SK-N-SH (cell line): ENCODE measurements at regions not wholly inside any gene's neighbourhood (a gene's known extent, or its start where the extent isn't known, plus 50 kb on each side); places are given as distances from the start of the nearest gene placed in this dataset.
"Not testable (repeated sequence)": the region's sequence is repeated elsewhere in the genome, so short reads cannot be mapped to it uniquely, and the experiment has no call there.

ENCODE experiments used
- CTCF ChIA-PET: fragments of 300-600, 350-600 bp; formaldehyde crosslinking; extraction: SDS; loops from one replicate; lab custom pipeline; 2021; lab: Yijun Ruan, JAX
- POLR2A ChIA-PET: fragments of 350-600 bp; sonication (Branson Sonifier 250); formaldehyde crosslinking; extraction: SDS; loops from one replicate; lab custom pipeline; 2020; ENCODE audit warnings: antibody characterized with exemption, inconsistent platforms; lab: Yijun Ruan, JAX
- DNase-seq: peaks from one replicate; pipeline ENCODE4 v3.0.0; 2012
- H2AFZ ChIP-seq: fragments of 200-600 bp; sonication (generic); 2 replicates; pipeline ENCODE4 v1.8.1; 2016; ENCODE audit warnings: antibody characterized with exemption, mild to moderate bottlenecking, low read depth
- H3F3A ChIP-seq: fragments of 200-600 bp; sonication (generic); replicated peaks from 2 replicates; pipeline ENCODE3; 2016; ENCODE audit warnings: antibody characterized with exemption, mild to moderate bottlenecking; ENCODE audit not compliant: insufficient read depth
- H3K27ac ChIP-seq, 2 experiments: fragments of 200-500 bp in 1 of 2; fragments of 200-600 bp in 1 of 2; sonication (Bioruptor generic) in 1 of 2; sonication (generic), shearing (Covaris generic) in 1 of 2; 2 replicates each; pipeline versions ENCODE4 v1.5.1 to v1.6.1; 2014 to 2016; ENCODE audit warnings: low read depth in 2 of 2, inconsistent platforms in 1 of 2, low read length in 1 of 2, mild to moderate bottlenecking in 1 of 2, mixed read lengths in 1 of 2
- H3K27me3 ChIP-seq: fragments of 200-600 bp; sonication (generic), shearing (Covaris generic); 2 replicates; pipeline ENCODE4 v1.6.1; 2016; ENCODE audit warnings: mixed run types; ENCODE audit not compliant: insufficient read depth
- H3K36me3 ChIP-seq, 2 experiments: fragments of 200-500 bp in 1 of 2; fragments of 200-600 bp in 1 of 2; sonication (Bioruptor generic) in 1 of 2; sonication (generic) in 1 of 2; replicated peaks in 1 of 2; 2 replicates each; pipeline versions ENCODE3 to v1.5.1; 2014 to 2016; ENCODE audit warnings: low read length in 1 of 2, mild to moderate bottlenecking in 1 of 2; ENCODE audit not compliant: insufficient read depth in 2 of 2, control insufficient read depth in 1 of 2
- H3K4me1 ChIP-seq, 2 experiments: fragments of 200-500 bp in 1 of 2; fragments of 200-600 bp in 1 of 2; sonication (Bioruptor generic) in 1 of 2; sonication (generic), shearing (Covaris generic) in 1 of 2; 2 replicates each; pipeline versions ENCODE4 v1.5.1 to v1.6.1; 2014 to 2016; ENCODE audit warnings: low read depth in 1 of 2, low read length in 1 of 2, mixed run types in 1 of 2; ENCODE audit not compliant: insufficient read depth in 2 of 2, control insufficient read depth in 1 of 2
- H3K4me2 ChIP-seq: fragments of 200-600 bp; sonication (generic), shearing (Covaris generic); 2 replicates; pipeline ENCODE4 v1.6.1; 2017; ENCODE audit warnings: mixed run types
- H3K4me3 ChIP-seq, 2 experiments: fragments of 200-500 bp in 1 of 2; fragments of 200-600 bp in 1 of 2; sonication (Bioruptor generic) in 1 of 2; sonication (generic), shearing (Covaris generic) in 1 of 2; 2 replicates each; pipeline versions ENCODE4 v1.5.1 to v1.8.1; 2014 to 2016; ENCODE audit warnings: low read depth in 2 of 2, inconsistent platforms in 1 of 2, low read length in 1 of 2, mild to moderate bottlenecking in 1 of 2, mixed read lengths in 1 of 2, moderate library complexity in 1 of 2
- H3K79me2 ChIP-seq: fragments of 200-600 bp; sonication (generic); 2 replicates; pipeline ENCODE4 v1.8.1; 2017; ENCODE audit warnings: mild to moderate bottlenecking; ENCODE audit not compliant: insufficient read depth
- H3K9ac ChIP-seq: fragments of 200-600 bp; sonication (generic); 2 replicates; pipeline ENCODE4 v1.6.1; 2017; ENCODE audit warnings: mixed run types
- H3K9me2 ChIP-seq: fragments of 200-600 bp; sonication (generic); 2 replicates; pipeline ENCODE4 v1.6.1; 2017; ENCODE audit warnings: mixed run types
- H3K9me3 ChIP-seq: fragments of 200-600 bp; sonication (generic); 2 replicates; pipeline ENCODE4 v1.6.1; 2017; ENCODE audit warnings: mixed run types, mild to moderate bottlenecking, moderate library complexity
- H4K20me1 ChIP-seq: fragments of 200-600 bp; sonication (generic); 2 replicates; pipeline ENCODE4 v1.6.1; 2017; ENCODE audit warnings: mild to moderate bottlenecking, mixed run types; ENCODE audit not compliant: insufficient read depth
- CHD2 ChIP-seq: fragments of 150-350 bp; IDR thresholded peaks from 2 replicates; pipeline ENCODE4 v1.6.1; 2018; ENCODE audit warnings: low read length; ENCODE audit not compliant: partially characterized antibody
- FOXM1 ChIP-seq: IDR thresholded peaks from 2 replicates; pipeline ENCODE4 v1.4.0; 2012; ENCODE audit warnings: low read depth, mild to moderate bottlenecking
- JUND ChIP-seq: IDR thresholded peaks from 2 replicates; pipeline ENCODE4 v1.4.0; 2012
- MEF2A ChIP-seq: IDR thresholded peaks from 2 replicates; pipeline ENCODE4 v1.4.0; 2012; ENCODE audit warnings: low read depth, borderline replicate concordance
- NFIC ChIP-seq: IDR thresholded peaks from 2 replicates; pipeline ENCODE4 v1.4.0; 2012; ENCODE audit warnings: borderline replicate concordance
- RAD21 ChIP-seq: IDR thresholded peaks from 2 replicates; pipeline ENCODE4 v1.6.1; 2012; ENCODE audit warnings: mild to moderate bottlenecking, low read length
- RFX5 ChIP-seq: IDR thresholded peaks from 2 replicates; pipeline ENCODE4 v1.6.1; 2012; ENCODE audit warnings: mild to moderate bottlenecking, improper control_type of control experiment, low read length
- RXRA ChIP-seq: IDR thresholded peaks from 2 replicates; pipeline ENCODE4 v1.4.0; 2012; ENCODE audit warnings: low read depth, mild to moderate bottlenecking, borderline replicate concordance
- SIN3A ChIP-seq: IDR thresholded peaks from 2 replicates; pipeline ENCODE4 v1.6.1; 2012; ENCODE audit warnings: low read depth, mild to moderate bottlenecking, low read length, moderate library complexity, borderline replicate concordance
- SMC3 ChIP-seq: IDR thresholded peaks from 2 replicates; pipeline ENCODE4 v1.6.1; 2012; ENCODE audit warnings: low read depth, low read length, improper control_type of control experiment
- TEAD4 ChIP-seq: IDR thresholded peaks from 2 replicates; pipeline ENCODE4 v1.4.0; 2012; ENCODE audit warnings: mild to moderate bottlenecking, borderline replicate concordance; ENCODE audit not compliant: insufficient read depth
- WGBS: methylation state at CpG from one replicate; pipeline ENCODE4 v1.1.6; 2017; ENCODE audit warnings: low lambda C conversion rate; 5-methylcytosine and 5-hydroxymethylcytosine counted together
- TF ChIP-seq, protein P1 (sequence below): IDR thresholded peaks from 2 replicates; pipeline ENCODE4; 2012
- TF ChIP-seq, protein P2 (sequence below): fragments of 150-350 bp; IDR thresholded peaks from 2 replicates; pipeline ENCODE4 v1.6.1; 2017; ENCODE audit warnings: antibody characterized with exemption, low read length, low read depth, borderline replicate concordance
- TF ChIP-seq, protein P3 (sequence below): IDR thresholded peaks from 2 replicates; pipeline ENCODE4 v1.4.0; 2012; ENCODE audit warnings: low read depth
- TF ChIP-seq, protein P4 (sequence below): IDR thresholded peaks from 2 replicates; pipeline ENCODE4 v1.4.0; 2012; ENCODE audit warnings: low read depth, borderline replicate concordance
- TF ChIP-seq, protein P5 (sequence below): fragments of 150-350 bp; IDR thresholded peaks from 2 replicates; pipeline ENCODE4 v1.6.1; 2016; ENCODE audit warnings: mild to moderate bottlenecking, low read depth, low read length

DNA sequence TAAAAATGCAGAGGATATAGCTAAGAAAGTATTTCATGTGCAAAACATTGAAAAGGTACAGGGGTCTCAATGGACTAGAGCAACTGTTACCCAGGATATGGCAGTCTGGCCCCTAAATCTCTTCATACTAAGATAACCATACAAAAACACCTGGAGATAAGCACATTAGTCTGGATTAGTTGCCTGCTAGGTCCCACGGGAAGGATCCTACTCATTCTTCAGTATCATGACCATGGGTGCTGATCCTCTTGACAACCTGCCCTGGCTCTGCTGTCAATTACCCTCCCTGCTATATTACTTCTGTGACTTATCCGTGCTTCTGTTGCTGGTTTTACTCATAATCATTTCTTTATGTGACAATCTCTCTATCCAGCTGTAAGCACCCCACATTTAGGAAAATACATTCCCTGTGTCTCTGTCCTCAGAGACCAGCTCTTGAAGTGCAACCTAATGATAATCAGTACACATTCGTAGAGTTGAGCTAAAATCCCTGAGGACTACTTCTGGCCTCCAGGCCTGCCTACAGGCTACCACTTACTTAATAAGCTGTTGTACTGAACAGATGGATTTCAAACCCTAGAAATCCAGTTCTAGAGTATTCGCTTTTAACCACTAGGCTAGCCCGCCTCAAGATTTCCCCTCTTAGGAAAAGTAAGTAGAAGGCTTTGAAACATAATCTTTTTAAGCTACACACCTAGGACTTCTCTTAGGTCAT, 190.5 kb upstream of the OR13F1 start:
- Histone ChIP-seq H3K9me2 (no peaks in the 10 kb centered on the region), H3K4me1 (no peaks in the 10 kb centered on the region), H3K27ac (no peak overlapping the region), H3K79me2 (no peaks in the 10 kb centered on the region), H3K9ac (no peak overlapping the region), H4K20me1 (no peaks in the 10 kb centered on the region), H3K4me3 (no peak overlapping the region), H3F3A (no peaks in the 10 kb centered on the region), H3K36me3 (no peaks in the 10 kb centered on the region), H3K27me3 (no peaks in the 10 kb centered on the region), H3K4me2 (no peak overlapping the region), H2AFZ (no peak overlapping the region), H3K9me3 (no peaks in the 10 kb centered on the region)
- CTCF ChIA-PET = no interaction called here
- no peak for DNase-seq
- WGBS = 23% methylated on average over 5 of the region's 5 CpGs
- POLR2A ChIA-PET = no interaction called here
- TF ChIP-seq CHD2 = no peak
- TF ChIP-seq RAD21 = no peak
- TF ChIP-seq FOXM1 = no peak
- TF ChIP-seq, protein P1, sequence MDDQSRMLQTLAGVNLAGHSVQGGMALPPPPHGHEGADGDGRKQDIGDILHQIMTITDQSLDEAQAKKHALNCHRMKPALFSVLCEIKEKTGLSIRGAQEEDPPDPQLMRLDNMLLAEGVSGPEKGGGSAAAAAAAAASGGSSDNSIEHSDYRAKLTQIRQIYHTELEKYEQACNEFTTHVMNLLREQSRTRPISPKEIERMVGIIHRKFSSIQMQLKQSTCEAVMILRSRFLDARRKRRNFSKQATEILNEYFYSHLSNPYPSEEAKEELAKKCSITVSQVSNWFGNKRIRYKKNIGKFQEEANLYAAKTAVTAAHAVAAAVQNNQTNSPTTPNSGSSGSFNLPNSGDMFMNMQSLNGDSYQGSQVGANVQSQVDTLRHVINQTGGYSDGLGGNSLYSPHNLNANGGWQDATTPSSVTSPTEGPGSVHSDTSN = no peak
- TF ChIP-seq, protein P2, sequence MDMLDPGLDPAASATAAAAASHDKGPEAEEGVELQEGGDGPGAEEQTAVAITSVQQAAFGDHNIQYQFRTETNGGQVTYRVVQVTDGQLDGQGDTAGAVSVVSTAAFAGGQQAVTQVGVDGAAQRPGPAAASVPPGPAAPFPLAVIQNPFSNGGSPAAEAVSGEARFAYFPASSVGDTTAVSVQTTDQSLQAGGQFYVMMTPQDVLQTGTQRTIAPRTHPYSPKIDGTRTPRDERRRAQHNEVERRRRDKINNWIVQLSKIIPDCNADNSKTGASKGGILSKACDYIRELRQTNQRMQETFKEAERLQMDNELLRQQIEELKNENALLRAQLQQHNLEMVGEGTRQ = no peak
- no peak for TF ChIP-seq MEF2A
- TF ChIP-seq, protein P3, sequence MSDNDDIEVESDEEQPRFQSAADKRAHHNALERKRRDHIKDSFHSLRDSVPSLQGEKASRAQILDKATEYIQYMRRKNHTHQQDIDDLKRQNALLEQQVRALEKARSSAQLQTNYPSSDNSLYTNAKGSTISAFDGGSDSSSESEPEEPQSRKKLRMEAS = no peak
- TF ChIP-seq, protein P4, sequence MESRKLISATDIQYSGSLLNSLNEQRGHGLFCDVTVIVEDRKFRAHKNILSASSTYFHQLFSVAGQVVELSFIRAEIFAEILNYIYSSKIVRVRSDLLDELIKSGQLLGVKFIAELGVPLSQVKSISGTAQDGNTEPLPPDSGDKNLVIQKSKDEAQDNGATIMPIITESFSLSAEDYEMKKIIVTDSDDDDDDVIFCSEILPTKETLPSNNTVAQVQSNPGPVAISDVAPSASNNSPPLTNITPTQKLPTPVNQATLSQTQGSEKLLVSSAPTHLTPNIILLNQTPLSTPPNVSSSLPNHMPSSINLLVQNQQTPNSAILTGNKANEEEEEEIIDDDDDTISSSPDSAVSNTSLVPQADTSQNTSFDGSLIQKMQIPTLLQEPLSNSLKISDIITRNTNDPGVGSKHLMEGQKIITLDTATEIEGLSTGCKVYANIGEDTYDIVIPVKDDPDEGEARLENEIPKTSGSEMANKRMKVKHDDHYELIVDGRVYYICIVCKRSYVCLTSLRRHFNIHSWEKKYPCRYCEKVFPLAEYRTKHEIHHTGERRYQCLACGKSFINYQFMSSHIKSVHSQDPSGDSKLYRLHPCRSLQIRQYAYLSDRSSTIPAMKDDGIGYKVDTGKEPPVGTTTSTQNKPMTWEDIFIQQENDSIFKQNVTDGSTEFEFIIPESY = no peak
- TF ChIP-seq RFX5 = no peak
- TF ChIP-seq RXRA = no peak
- no peak for TF ChIP-seq NFIC
- TF ChIP-seq, protein P5, sequence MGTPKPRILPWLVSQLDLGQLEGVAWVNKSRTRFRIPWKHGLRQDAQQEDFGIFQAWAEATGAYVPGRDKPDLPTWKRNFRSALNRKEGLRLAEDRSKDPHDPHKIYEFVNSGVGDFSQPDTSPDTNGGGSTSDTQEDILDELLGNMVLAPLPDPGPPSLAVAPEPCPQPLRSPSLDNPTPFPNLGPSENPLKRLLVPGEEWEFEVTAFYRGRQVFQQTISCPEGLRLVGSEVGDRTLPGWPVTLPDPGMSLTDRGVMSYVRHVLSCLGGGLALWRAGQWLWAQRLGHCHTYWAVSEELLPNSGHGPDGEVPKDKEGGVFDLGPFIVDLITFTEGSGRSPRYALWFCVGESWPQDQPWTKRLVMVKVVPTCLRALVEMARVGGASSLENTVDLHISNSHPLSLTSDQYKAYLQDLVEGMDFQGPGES = no peak
- TF ChIP-seq TEAD4 = no peak
- no peak for TF ChIP-seq JUND
- TF ChIP-seq SIN3A = no peak
- TF ChIP-seq SMC3 = no peak

DNA sequence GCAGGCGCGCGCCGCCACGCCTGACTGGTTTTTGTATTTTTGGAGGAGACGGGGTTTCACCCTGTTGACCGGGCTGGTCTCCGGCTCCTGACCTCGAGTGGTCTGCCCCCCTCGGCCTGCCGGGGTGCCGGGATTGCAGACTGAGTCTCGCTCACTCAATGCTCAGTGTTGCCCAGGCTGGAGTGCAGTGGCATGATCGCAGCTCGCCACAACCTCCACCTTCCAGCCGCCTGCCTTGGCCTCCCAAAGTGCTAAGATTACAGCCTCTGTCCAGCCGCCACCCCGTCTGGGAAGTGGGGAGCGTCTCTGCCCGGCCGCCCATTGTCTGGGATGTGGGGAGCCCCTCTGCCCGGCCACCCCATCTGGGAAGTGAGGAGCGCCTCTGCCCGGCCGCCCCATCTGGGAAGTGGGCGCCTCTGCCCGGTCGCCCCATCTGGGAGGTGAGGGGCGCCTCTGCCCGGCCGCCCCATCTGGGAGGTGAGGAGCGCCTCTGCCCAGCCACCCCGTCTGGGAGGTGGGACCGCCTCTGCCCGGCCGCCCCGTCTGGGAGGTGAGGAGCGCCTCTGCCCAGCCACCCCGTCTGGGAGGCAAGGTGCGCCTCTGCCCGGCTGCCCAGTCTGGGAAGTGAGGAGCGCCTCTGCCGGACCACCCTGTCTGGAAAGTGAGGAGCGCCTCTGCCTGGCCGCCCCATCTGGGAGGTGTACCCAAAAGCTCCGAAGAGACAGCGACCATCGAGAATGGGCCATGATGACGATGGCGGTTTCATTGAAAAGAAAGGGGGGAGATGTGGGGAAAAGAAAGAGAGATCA, 187.7 kb upstream of the OR13F1 start:
- POLR2A ChIA-PET, H4K20me1 ChIP-seq, H3K4me2 ChIP-seq, H3K9me3 ChIP-seq, CTCF ChIA-PET, H3K9ac ChIP-seq, H2AFZ ChIP-seq, H3K36me3 ChIP-seq, H3K9me2 ChIP-seq, H3K27ac ChIP-seq, H3K79me2 ChIP-seq, H3K4me3 ChIP-seq, H3K4me1 ChIP-seq, H3K27me3 ChIP-seq, H3F3A ChIP-seq, DNase-seq: not testable (repeated sequence)
- 70% methylated on average over 18 of the region's 50 CpGs for WGBS
